IPS DF 4.7 (cell line): ENCODE measurements at regions not wholly inside any gene's neighbourhood (a gene's known extent, or its start where the extent isn't known, plus 50 kb on each side); places are given as distances from the start of the nearest gene placed in this dataset.

ENCODE experiments used
- DNase-seq: peaks from one replicate; pipeline ENCODE4 v3.0.0-alpha.2; 2013; ENCODE audit warnings: low spot score; ENCODE audit errors: extremely low read depth

DNA sequence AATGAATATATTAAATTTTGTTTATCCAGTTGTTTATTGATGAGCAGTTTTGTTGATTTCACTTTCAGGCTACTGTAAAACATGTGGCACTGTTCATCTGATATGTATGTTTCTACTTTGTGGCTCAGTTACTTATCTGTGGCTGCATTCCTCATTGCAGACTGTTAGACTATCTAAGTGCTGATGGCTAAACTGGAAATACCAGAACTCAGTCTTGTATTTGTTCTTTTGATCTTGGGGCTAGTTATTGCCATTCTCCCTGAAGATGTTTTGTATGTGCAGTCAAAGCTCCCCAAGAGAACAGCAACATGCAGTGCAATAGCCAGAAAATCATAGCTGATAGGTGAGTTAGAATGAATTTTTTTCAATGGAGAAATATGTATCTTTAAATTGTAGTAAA is 162.2 kb downstream of the GADD45G start:
- no peak for DNase-seq

DNA sequence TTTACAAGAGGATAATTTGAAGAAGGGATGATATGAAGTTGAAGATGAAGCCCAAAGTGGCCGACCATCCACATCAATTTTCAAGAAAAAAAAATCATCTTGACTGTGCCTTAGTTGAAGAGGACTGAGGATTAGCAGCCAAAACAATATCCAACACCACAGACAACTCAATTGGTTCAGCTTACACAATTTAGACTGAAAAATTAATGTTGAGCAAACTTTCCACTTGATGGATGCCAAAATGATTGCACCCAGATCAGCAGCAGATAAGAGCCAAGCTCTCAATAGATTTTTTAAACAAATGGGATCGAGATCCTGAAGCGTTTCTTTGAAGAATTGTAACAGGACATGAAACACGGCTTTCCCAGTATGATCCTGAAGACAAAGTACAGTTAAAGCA is 163.2 kb downstream of the GADD45G start:
- DNase-seq = no peak

DNA sequence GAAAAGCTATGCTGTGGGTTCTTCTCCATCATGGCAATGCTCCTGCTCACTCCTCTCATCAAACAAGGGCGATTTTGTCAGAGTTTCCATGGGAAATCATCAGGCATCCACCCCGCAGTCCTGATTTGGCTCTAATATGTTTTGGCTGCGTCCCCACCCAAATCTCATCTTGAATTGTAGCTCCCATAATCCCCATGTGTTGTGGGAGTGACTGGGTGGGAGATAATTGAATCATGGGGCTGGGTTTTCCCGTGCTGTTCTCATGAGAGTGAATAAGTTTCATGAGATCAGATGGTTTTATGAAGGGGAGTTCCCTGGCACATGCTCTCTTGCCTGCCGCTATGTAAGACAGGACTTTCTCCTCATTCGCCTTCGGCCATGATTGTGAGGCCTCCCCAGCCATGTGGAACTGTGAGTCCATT is 163.8 kb downstream of the GADD45G start:
- DNase-seq = no peak

DNA sequence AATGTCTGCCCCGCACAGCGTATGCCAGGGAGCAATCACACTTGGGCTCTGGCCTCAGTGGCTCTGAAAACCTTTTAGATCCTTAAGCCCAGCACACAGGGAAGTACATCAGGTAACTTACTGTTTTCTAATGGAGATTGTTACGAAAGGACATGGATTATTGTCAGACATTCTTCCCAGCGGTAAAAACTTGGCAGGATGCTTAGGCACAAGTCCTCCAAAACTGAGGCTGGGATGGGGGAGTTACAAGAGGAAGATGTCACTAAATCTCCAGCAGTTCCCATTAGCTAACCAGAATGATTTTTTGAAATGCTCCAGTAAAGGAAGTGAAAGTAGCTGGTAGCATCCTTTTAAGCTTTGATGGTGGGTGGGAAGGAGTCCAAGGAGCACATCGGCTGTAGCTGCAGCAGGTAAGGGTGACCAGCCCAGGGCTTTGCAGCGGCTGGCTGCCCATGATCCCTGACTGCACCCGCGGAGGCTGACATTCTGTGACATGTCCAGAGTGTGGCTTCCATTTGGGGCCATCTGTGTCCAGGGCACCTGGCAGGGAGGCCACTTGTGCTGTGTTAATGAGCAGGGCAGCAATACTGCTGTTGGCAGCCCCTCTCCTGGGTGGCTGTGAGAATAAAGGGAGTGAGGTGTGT is 165.8 kb downstream of the GADD45G start:
- DNase-seq = no peak

DNA sequence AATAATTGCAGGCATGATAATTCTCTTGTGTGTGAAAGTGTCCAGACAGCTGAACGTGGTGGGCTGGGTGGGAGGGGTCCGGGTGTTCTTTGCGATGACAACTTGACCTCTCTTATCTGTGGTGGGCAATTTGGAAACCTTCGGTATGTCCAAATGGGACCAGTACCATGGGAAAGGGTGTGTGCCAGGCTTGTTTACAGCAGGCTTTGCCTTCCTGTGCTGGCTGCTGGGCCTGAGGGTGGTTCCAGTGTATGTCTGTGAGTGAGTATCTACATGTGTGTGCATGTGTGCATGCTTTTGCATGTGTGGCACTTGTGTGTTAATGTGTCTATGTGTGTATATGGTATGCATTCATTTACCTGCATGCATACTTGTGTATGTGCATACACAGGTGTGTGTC is 166.4 kb downstream of the GADD45G start:
- no peak for DNase-seq

DNA sequence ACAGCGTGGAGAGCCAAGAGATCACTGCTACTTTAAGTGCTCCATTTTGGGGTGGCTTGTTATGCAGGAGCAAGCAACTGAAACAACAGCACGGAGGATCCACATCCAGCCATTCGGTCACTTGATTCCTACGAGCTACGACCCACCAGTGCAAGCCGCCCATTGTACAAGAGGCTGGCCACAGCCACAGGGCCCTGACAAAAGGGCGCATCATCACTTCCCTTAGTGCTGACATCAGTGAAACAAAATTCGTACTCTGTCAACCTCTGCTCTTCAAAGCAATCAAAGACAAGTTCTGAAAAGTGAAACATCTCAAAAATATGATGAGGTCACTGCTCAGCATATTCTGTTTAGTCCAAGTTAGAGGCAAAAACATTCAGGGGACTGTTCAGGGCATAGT is 168.4 kb downstream of the GADD45G start:
- DNase-seq = no peak

DNA sequence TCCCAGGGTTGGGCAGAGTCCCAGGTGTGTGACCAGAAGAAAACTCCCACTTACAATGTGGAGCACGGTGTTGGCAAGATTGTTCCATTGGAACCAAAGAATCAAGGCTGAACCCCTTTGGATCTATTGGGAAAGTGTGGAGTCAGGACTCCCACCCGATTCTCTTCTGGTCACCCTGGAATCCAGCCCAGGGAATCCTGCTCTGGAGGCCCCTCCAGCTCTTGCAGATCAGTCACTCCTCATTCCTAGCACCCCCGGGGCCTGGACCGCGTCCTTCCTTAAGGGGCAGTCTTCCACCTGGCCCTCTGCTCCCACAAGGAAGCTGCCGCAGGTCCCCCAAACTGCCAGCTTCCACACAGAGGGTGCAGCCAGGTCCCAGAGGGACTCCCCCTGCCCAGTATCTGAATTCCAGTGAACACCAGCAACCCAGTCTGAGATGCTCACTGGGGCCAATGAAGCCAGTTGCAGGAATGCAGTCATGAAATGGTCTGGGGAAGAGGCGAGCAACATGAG is 170.1 kb downstream of the GADD45G start:
- DNase-seq = no peak

DNA sequence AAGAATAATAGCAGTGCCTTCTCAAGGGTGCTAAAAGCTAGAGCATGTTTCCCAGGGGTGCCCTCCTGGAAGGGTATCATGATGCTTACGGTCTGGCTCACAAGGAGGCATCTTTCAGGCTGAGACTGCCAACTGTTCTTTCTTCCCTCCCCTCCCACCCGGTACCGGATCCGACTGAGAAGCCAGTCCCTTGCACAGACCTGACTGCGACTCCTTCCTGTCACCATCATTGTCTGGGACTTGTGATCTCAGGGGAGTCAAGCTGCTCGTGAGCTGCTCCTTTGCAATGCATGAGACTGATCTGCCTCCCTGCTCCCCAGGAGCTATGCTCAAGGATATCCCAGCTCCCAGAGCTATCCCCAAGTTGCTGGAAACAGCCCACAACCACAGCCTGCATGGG is 170.8 kb downstream of the GADD45G start:
- no peak for DNase-seq

DNA sequence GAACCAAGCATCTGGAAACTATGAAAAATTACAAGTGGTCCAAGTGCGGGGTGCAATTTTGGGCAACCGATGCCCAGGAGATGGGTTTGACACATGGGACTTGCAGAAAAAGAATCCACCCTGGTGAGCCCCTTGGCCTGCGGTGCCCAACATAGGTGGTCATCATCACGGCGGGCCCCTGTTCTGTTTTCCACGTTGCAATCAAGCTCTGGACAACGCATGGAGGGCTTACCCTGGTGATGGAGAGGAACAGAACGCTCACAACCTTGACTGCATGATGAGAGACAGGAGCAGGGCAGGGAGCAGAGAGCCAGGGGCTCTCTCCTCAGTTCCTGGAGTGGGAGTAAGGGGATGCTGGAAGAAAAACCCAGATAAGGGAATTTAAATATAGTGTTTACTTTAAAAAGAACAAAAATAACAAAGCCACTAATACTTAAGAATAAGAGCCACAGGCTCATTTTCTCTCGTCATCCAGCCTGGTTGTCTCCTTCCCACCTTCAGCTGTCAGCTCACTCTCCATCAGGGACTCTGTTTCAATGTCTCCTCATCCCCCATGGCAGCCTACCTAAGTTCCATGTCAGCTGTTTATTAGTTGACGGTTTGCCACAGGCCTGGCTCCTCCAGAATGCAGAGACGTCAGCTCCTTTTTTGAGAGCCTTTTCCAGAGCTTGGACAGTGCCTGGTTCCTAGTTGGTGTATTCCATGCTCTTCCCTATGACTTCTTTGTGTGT is 172.1 kb downstream of the GADD45G start:
- DNase-seq = no peak

DNA sequence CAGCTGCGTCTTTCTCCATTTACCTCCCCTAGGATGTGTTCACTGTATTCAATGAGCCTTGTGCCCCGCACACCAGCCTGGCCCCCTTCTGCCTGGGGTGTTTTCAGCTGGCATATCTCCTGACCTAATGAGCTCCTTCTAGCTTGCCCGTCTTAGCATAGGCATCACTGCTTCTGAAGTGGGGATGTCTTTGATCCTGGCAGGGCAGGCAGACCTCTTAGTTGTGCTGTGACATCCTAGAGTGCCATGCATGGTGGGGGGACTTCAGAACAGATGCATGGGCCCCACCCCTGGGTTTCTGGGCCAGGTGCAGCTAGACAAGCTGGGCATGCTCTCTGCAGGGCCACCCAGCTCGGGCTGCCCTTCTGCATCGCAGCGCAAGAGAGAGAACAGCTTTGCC is 172.7 kb downstream of the GADD45G start:
- no peak for DNase-seq

DNA sequence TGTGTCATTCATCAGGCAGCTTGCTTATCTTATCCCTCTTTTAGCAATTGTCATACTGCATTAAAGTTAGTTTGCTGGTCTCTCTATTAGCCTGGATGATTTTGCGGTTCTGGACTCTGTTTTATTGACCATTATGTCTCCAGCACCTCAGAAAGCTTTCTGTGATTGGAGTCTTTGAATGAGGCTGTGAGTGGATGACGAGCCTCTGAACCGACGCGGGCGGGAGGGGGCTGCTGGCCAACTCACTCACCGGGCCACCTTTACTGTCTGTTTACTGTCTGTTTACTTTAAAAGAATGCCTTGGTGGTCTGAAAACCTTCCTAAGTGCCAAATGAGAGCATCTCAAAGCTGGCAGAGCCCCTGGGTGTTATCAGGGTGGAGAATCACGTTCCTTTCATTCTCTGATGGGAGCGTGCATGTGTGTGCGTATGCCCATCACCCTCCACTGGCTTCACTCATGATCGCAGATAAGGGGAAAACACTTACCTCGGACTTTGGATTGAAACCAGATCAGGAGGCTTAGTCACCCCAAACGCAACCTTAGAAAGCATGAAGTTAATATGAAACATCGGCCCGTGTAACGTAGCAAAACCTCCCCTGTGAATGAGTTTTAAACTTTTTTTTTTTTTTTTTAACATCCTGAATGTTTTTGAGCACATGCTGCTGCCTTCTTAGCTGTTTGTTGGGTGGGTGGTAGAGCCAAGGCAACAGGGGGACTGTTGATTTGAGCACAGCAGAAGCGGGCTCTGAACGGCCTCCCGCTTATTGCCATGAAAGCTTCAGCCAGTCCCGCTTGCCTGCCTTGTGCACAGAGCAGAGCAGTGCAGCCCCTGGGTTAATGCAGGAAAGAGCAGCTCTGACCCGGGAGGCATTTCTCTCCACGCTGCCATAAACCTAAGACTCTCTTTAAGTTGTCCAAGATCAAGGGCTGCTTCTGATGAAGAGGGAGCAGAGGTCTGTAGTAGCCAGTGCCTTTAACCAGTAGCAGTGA is 173.6 kb downstream of the GADD45G start:
- no peak for DNase-seq

DNA sequence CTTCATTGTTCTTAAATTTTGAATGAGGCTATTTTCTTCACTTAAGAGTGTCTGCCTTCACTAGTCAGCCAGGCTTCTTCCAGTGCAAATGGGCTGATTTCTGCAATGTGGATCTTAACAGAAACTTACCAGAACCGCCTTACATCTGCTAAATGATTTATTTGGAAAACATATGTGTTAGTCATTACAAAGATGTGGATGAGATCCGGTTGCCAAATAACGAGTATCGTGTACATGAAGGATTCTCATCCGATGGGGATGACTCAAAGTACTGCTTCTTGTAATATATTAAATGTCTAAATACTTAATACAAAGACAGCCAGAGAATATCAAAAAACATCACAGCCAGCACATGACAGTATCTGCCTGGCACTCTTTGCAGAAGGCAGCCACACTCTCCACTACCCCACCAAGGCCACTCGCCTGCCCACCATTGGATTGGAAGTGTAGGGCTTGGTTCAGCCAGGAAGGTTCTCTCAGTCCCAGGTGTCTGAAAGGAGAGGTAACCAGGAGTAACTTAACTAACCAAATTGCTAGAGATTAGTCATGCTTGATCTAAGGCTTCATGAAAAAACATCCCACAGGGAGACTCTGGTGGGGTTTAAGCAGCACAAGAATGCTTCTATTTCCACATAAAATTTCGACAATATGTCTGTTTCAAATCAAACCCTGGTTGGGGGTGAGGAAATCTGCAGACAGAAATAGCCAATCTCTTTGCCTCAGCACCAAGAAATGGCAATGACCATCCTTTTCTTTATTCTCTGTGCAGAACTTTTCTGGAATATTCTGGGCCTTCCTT is 174.8 kb downstream of the GADD45G start:
- DNase-seq = no peak

DNA sequence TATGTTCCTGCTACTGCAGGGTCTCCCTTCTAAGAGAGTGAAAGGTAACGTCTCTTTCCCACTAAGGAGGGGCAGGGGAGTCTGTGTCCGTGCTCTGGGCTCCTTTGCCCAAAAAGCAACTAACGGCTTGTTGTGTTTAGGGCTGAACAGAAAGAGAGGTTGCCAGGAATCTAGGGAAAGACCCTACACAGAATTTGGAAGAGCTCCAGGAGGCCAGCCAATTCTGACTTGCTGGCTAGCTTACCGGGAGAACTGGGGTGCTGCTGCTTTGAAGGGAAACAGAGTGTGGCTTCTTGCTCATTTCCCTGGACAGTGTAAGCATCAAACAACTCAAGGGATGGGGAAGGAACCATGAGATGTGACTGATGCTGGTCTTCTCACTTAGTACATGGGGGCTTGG is 176.1 kb downstream of the GADD45G start:
- DNase-seq = no peak

DNA sequence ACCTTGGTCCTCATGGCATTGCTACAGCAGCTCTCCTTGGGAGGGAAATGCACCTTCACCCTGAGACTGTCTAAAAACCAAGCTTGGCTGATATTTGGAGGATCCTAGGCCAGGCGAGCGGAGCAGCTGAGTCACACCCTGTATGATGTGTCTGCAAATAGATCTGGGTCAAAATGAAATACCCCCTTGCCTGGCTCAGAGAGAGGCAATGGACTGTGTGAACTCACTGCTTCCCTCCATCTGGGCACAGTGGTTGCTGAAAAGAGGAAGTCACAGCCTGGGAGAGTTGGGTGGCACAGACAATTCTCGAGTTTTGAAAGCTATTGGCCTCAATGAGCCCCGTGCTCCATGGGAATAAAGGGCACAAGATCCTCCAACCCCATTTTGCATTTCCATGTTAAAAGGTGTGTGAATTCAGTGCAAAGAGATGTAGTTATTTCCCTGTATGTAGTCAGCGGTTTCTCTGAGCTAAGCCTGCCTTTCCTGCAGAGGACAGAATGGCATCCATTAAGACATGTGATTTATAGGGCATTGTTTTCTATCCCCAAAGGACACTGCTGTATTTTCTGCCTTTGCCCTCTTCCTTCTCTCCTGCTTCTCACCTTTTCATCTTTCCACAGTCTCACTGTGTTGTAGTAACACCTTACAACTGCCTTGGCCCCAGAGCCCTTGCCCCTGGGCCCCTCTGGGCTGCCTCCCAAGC is 177.2 kb downstream of the GADD45G start:
- DNase-seq = no peak

DNA sequence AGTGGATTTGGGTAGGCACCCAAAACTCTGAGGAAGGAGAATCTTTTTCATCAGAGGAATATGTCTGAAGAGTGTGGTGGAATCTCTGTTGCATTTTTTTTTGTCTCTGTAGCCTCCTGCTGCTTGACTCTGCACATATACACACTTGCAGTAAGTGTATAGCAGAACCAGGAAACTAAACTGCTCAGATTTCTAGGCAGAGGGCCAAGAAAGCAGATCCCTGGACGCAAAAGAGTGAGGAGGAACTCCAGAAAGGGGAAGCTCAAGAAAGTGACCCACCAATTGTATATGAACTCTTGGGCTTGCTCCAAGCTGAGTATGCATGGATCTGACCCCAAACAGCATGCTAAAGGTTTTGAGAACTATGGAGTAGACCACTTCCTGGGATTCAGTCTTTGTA is 181.8 kb downstream of the GADD45G start:
- DNase-seq = no peak

DNA sequence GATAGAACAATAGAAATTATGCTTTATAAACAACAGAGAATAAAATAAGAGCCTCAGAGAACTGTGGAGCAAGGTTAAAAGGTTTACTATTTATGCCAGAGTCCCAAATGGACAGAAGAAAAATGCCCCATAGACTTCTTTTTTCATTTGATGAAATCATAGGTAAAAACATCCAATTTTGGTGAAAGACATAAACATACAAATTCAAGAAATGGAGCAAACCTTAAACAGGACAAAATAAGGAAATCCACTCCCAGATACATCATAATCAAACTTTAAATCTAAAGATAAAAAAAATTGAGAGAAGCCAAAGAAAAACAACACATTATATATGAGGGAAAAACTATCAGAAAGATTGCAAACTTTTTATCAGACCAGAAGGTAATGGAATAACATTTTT is 182.8 kb downstream of the GADD45G start:
- DNase-seq = no peak

DNA sequence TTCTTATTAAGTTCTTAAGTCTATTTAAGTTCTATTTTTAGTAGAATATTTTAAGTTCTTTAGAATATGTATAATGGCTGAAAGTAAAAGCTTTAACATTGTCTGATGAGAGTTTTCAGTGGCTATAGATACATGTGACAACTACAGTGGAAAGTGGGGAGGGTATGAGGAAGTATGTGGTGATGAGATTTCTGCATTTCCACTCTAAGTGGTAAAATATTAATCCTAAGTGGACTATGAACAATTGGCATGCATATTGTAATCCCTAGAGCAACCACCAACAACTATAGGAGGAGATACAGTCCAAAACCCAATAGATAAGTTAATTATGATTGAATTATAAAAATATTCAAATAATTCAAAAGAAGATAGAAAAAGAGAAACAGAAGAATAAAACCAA is 183.6 kb downstream of the GADD45G start:
- no peak for DNase-seq

DNA sequence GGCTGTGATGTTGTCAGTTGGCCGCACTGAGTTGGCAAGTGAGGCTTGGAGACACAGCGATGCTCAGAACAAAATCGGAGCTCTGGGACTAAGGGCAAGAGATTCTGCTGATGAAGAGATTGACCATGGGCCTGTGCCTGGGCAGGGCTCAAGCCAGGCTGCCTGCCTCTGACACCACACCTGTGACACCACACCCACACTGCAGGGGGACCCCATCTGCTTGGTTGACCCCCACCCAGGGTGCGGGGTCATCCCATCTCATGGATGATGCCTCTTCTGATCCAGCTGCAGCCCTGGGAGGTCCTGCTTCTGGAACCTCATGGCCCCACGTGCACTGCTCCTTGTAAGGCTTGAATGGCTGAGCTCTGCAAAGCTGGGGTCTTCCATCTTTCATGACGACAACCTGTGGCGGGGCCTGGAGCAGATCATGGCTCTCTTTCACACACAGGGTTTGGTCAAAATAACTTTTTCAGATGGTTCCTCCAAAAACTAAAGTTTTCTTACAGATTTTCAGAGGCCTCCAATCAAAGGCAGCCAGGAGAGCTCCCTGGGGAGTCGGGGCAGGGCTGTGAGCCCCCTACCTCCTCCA is 185.2 kb downstream of the GADD45G start:
- no peak for DNase-seq

DNA sequence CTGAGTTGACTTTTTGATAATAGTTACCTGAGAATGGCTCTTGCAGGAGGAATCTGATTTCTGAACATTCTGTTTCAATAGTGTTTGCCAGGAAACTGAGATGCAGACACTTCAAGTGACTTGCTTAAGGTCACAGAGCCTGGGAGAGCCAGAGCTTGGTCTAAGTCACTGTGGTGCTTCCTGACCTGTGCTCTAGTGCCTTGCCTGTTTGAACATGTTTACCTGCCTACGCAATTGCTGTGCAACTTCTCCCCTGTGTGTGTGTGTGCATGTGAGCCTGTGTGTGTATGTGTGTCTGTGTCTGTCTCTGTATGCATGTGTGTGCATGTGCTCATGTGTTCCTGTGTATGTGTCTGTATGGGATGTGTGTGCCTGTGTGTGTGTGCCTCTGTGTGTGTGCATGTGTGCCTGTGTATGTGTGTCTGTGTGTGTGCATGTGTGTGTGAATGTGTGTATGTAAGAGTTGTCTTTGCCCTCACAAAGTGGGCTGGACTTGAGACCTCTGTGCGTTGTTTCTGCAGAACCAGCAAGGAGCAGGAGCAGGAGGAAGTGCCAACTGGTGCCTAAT is 185.8 kb downstream of the GADD45G start:
- no peak for DNase-seq

DNA sequence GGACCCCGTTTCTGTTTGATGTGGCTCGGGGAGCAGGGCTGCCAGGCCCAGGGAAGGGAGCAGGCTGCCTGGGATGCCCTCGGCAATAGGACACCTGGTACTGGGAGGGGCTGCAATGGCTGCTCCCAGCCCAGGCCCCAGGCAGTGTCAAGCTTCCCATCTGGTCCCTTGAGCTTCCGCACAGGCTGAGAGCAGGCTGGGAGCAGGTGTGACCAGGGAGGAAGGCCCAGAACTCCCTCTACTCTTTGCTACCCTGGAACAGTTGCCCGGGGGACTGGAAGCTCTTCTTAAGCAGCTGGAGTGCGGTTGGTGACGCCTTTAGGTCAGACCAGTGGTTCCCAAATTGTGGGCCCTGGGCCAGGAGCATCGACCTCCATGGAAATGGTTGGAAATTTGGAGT is 186.9 kb downstream of the GADD45G start:
- DNase-seq = no peak
